Upper lobe of left lung (tissue), 6 donors: ENCODE measurements at regions not wholly inside any gene's neighbourhood (a gene's known extent, or its start where the extent isn't known, plus 50 kb on each side); places are given as distances from the start of the nearest gene placed in this dataset.

Experiments used
- ATAC-seq, 2 donors: fragments of 200-7000 bp; cut with Tn5 transposase; one replicate each; pipeline ENCODE4 v1.9.1; 2022; ENCODE audit warnings: mild to moderate bottlenecking in 2 of 2, moderate library complexity in 2 of 2; ENCODE audit not compliant: low FRiP score in 2 of 2
- DNase-seq, 2 donors: peaks; one replicate each; pipeline ENCODE4 v3.0.0-alpha.2; 2019 to 2020
- H3K27ac ChIP-seq, 4 donors: fragments of 200-600 bp; sonication (generic); one replicate each; pipeline ENCODE4 v1.5.1; 2016 to 2019
- H3K27me3 ChIP-seq, 4 donors: fragments of 200-600 bp; sonication (generic); one replicate each; pipeline ENCODE4 v1.5.1; 2017 to 2019
- H3K36me3 ChIP-seq, 4 donors: fragments of 200-600 bp; sonication (generic); one replicate each; pipeline ENCODE4 v1.5.1; 2016 to 2019
- H3K4me1 ChIP-seq, 4 donors: fragments of 200-600 bp; sonication (generic); one replicate each; pipeline ENCODE4 v1.5.1; 2018 to 2019
- H3K4me3 ChIP-seq, 4 donors: fragments of 200-600 bp; sonication (generic); one replicate each; pipeline ENCODE4 v1.5.1; 2017 to 2019; ENCODE audit warnings: mild to moderate bottlenecking in 2 of 4, moderate library complexity in 1 of 4
- H3K9me3 ChIP-seq, 4 donors: fragments of 200-600 bp; sonication (generic); one replicate each; pipeline ENCODE4 v1.5.1; 2018 to 2019
- EP300 ChIP-seq, 4 donors: sonication (generic); formaldehyde crosslinking; IDR thresholded peaks; one replicate each; pipeline ENCODE4 v1.5.1; 2017; ENCODE audit warnings: antibody characterized with exemption in 4 of 4, control low read depth in 2 of 4
- POLR2A ChIP-seq, 4 donors: fragments of 450-650 bp; IDR thresholded peaks; one replicate each; pipeline ENCODE4 v1.5.1; 2016 to 2017; ENCODE audit warnings: antibody characterized with exemption in 4 of 4, mild to moderate bottlenecking in 2 of 4
- POLR2AphosphoS5 ChIP-seq, 2 donors: sonication (generic); formaldehyde crosslinking; IDR thresholded peaks; one replicate each; pipeline ENCODE4 v1.5.1; 2017; ENCODE audit warnings: antibody characterized with exemption in 2 of 2
- whole genome bisulfite sequencing, 2 donors: methylation state at CpG; one replicate each; pipeline ENCODE4 v1.1.5; 2017 to 2018; 5-methylcytosine and 5-hydroxymethylcytosine counted together
- TF ChIP-seq, protein P1 (sequence below), 6 experiments: fragments of 450-650 bp in 4 of 6; fragments of 200-600 bp in 2 of 6; sonication (generic) in 2 of 6; IDR thresholded peaks; one replicate each; pipeline ENCODE4 v1.5.1; 2016 to 2019; ENCODE audit warnings: antibody characterized with exemption in 6 of 6
- donor health status: DM: no; HTN: no; CAD: no; lungs with moderate emphysema.
- donor health status: DM: no; HTN: yes; CAD: no; lungs with severe emphysema.

DNA sequence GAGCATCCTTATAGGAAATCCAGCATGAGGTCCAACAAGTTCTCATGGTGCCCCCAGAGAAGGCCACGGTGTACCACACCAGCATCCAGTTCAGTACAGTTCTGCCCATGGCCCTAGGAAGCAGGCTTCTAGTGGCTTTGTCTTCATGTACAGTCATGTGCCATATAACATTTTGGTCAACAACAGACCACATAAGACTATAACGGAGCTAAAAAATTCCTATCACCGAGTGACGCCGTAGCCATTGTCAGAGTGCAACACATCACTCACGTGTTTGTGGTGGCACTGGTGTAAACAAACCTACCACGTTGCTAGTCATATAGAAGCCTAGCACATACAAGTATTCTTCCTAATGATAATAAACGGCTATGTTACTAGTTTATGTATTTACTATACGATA is 209.0 kb downstream of the ARRDC4 start:
- no peaks in the 10 kb centered on the region for H3K4me1 ChIP-seq
- 82 to 93% methylated on average over 9 of the region's 9 CpGs for WGBS, 2 donors

DNA sequence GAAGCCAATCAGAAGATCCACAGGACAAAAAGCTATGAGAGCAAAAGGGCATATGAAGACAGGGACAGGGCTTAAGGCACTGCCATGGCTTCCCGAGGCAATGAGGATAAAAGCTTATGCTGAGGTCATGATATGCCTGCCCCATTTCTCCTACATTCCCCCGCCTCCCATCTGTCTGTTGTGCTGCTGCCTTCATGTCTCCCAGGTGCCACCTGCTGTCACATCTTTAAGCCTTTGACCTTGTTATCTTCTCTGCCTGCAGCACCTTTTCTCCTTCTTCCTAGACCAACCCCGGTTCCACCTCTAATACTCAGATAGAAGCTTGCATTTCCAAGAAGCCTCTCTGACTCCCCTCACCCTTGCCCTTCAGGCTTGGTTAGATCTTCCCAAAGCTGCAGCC is 213.8 kb downstream of the ARRDC4 start:
- 31 to 47% methylated on average over 3 of the region's 3 CpGs for WGBS, 2 donors
- no peak overlapping the region for H3K4me3 ChIP-seq
- no peaks in the 10 kb centered on the region for H3K9me3 ChIP-seq
- H3K27me3 ChIP-seq = no peaks in the 10 kb centered on the region
- no peak for DNase-seq
- H3K4me1 ChIP-seq = no peaks in the 10 kb centered on the region
- H3K36me3 ChIP-seq = no peaks in the 10 kb centered on the region
- TF ChIP-seq POLR2A (IDR thresholded peaks at IDR 0.05) = no peak
- no peak for TF ChIP-seq POLR2AphosphoS5 (IDR thresholded peaks at IDR 0.05)
- TF ChIP-seq EP300 (IDR thresholded peaks at IDR 0.05) = no peak
- TF ChIP-seq, protein P1, sequence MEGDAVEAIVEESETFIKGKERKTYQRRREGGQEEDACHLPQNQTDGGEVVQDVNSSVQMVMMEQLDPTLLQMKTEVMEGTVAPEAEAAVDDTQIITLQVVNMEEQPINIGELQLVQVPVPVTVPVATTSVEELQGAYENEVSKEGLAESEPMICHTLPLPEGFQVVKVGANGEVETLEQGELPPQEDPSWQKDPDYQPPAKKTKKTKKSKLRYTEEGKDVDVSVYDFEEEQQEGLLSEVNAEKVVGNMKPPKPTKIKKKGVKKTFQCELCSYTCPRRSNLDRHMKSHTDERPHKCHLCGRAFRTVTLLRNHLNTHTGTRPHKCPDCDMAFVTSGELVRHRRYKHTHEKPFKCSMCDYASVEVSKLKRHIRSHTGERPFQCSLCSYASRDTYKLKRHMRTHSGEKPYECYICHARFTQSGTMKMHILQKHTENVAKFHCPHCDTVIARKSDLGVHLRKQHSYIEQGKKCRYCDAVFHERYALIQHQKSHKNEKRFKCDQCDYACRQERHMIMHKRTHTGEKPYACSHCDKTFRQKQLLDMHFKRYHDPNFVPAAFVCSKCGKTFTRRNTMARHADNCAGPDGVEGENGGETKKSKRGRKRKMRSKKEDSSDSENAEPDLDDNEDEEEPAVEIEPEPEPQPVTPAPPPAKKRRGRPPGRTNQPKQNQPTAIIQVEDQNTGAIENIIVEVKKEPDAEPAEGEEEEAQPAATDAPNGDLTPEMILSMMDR (IDR thresholded peaks at IDR 0.05) = no peak
- no peak overlapping the region for H3K27ac ChIP-seq
- no peak for ATAC-seq

More for the DNA sequence above, 209.0 kb downstream of the ARRDC4 start:
- ATAC-seq (no peak), DNase-seq (no peak)
- Histone ChIP-seq H3K4me3 (no peak overlapping the region), H3K9me3 (no peaks in the 10 kb centered on the region), H3K27me3 (no peaks in the 10 kb centered on the region), H3K36me3 (no peaks in the 10 kb centered on the region), H3K27ac (no peak overlapping the region)
- TF ChIP-seq, protein P1 (IDR thresholded peaks at IDR 0.05) = no peak
- no peak for TF ChIP-seq EP300 (IDR thresholded peaks at IDR 0.05)
- no peak for TF ChIP-seq POLR2AphosphoS5 (IDR thresholded peaks at IDR 0.05)
- no peak for TF ChIP-seq POLR2A (IDR thresholded peaks at IDR 0.05)

DNA sequence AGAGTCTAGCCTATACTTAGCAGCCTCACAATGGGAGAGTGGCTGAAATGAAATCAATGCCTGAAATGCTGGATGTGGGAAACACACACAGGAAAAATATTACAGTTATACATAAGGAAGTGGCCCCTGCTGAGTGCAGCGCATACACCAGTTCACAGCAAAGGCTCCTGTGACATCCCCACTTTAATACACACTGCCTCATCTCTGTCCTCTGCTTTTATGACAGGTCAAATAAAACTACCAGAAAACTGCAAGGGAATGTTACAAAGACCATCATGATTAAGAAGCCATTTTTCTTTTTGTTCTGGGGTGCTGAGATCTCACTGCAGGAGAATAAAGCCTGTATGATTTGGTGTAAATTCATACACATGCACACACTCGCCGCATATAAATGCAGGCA is 214.3 kb downstream of the ARRDC4 start:
- no peak overlapping the region for H3K27ac ChIP-seq
- DNase-seq (no peak), ATAC-seq (no peak)
- no peaks in the 10 kb centered on the region for H3K36me3 ChIP-seq
- no peaks in the 10 kb centered on the region for H3K4me1 ChIP-seq
- no peaks in the 10 kb centered on the region for H3K9me3 ChIP-seq
- H3K27me3 ChIP-seq = no peaks in the 10 kb centered on the region
- TF ChIP-seq POLR2AphosphoS5 (IDR thresholded peaks at IDR 0.05) (no peak), EP300 (IDR thresholded peaks at IDR 0.05) (no peak), POLR2A (IDR thresholded peaks at IDR 0.05) (no peak)
- TF ChIP-seq, protein P1 (IDR thresholded peaks at IDR 0.05) = no peak
- H3K4me3 ChIP-seq = no peak overlapping the region
- WGBS, 2 donors = 83 to 85% methylated on average over 3 of the region's 3 CpGs

DNA sequence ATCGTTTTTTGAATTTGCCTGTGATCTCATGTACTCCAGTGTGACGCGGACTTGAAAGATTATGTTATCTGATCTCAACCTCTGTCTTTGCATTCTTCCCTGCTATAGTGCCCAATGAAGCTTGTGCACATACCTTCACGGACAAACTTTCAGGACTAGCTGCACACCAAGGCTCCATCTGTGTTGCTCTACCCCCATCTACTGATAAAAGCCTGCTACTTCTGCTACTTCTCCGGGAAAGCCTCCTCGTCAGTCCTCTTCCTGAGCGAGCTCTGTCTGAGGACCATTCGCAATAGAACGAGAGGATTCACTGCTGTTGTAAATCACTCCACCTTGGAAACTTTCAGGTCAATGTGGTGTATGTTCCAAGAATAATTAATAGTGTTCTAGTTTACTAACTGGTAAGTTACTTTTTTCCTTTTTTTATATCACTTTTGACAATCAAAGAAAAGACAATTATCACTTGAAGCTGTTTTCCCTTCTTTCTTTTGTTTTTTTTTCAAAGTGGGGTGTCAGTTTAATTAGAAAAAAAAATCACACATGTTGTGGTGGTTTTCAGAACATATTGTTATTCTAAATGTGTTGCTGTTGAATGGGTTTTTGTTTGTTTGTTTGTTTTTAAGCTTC is 217.6 kb downstream of the ARRDC4 start:
- no peaks in the 10 kb centered on the region for H3K27me3 ChIP-seq
- no peaks in the 10 kb centered on the region for H3K4me1 ChIP-seq
- ATAC-seq (peak in 1 of 2 donors; percentile 86), DNase-seq (no peak)
- WGBS, 2 donors = 5% methylated on average over 9 of the region's 9 CpGs
- no peak overlapping the region for H3K27ac ChIP-seq
- H3K4me3 ChIP-seq = no peak overlapping the region
- TF ChIP-seq, protein P1 (IDR thresholded peaks at IDR 0.05) = peak in 5 of 6 experiments; percentile 29 to 61 (median 40)
- no peak for TF ChIP-seq POLR2A (IDR thresholded peaks at IDR 0.05)
- no peaks in the 10 kb centered on the region for H3K9me3 ChIP-seq
- no peaks in the 10 kb centered on the region for H3K36me3 ChIP-seq

DNA sequence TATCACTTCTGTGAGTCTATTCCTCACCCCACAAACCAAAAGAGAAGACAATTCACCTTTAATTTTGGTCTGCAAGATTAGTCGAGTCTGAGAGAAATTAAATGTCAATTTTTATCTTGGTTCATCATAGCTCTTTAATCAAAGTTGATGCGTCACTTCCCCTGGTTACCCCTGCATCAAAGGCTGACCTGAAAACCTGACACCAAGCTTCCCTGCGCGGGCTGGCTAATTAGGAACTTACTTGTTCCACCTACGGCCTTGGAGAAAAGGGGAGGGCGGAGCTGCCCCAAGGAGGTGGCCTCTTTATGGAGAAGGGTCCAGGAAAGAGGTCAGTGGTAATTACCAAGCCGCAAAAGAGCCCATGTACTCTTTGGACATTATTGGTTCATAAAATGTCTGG is 218.4 kb downstream of the ARRDC4 start:
- 52 to 56% methylated on average over 7 of the region's 7 CpGs for WGBS, 2 donors
- no peak for DNase-seq
- H3K9me3 ChIP-seq = no peaks in the 10 kb centered on the region
- no peak for ATAC-seq
- H3K4me3 ChIP-seq = no peak overlapping the region
- TF ChIP-seq POLR2A (IDR thresholded peaks at IDR 0.05) = no peak
- TF ChIP-seq, protein P1 (IDR thresholded peaks at IDR 0.05) = no peak
- TF ChIP-seq POLR2AphosphoS5 (IDR thresholded peaks at IDR 0.05) = no peak
- TF ChIP-seq EP300 (IDR thresholded peaks at IDR 0.05) = no peak
- no peaks in the 10 kb centered on the region for H3K36me3 ChIP-seq
- no peaks in the 10 kb centered on the region for H3K27me3 ChIP-seq
- H3K4me1 ChIP-seq = no peaks in the 10 kb centered on the region
- no peak overlapping the region for H3K27ac ChIP-seq
